GM19468 (cell line): ENCODE measurements at regions not wholly inside any gene's neighbourhood (a gene's known extent, or its start where the extent isn't known, plus 50 kb on each side); places are given as distances from the start of the nearest gene placed in this dataset.
"Not testable (repeated sequence)": the region's sequence is repeated elsewhere in the genome, so short reads cannot be mapped to it uniquely, and the experiment has no call there.

ENCODE experiments used
- ATAC-seq: cut with Tn5 transposase; IDR thresholded peaks from one replicate; pipeline ENCODE4 v1.9.1; 2021; ENCODE audit warnings: mild to moderate bottlenecking, moderate library complexity, moderate number of reproducible peaks; ENCODE audit not compliant: unreplicated experiment; ENCODE audit errors: extremely low read depth

DNA sequence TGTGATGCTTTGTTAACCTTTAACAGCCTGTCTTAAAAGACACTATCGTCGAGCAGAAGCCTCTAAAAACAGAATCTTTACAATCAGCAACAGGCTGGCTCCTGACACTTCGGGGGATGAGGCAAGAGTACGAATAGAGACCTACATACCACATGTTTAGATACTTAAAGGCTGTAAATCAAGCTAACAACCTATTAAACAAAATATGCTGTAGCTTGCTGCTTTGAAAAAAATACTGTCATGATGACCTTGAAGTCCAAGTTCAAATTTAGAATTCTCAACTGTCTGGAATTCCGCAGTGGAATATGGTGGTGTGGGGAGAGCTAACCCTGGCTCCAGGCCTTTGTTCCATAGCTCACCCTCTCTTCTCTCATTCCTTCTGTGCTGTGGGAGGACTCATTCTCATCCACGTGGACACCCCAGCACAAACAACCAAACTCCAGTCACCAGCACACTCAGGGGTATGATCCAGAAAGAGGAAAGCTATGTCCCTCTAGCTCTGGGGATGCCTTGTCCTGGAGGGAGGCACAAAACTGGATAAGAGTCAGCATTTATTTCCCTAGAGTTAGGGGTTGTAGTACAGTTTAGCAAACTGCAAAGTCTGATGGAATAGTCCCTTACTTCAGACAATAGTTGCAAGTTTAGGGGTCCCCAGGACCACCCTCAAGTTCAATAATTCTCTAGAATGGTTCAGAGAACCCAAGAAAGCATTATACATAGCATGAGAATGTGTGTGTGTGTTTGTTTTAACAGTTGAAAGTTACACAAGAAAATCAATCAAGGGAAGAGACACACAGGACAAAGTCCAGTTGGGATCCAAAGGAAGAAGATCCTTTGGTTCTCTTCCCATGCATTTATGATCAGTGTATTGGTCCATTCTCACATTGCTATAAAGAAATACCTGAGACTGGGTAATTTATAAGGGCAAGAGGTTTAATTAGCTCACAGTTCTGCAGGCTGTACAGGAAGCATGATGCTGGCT lies 196.1 kb upstream of the SVIL start:
- ATAC-seq = no peak

DNA sequence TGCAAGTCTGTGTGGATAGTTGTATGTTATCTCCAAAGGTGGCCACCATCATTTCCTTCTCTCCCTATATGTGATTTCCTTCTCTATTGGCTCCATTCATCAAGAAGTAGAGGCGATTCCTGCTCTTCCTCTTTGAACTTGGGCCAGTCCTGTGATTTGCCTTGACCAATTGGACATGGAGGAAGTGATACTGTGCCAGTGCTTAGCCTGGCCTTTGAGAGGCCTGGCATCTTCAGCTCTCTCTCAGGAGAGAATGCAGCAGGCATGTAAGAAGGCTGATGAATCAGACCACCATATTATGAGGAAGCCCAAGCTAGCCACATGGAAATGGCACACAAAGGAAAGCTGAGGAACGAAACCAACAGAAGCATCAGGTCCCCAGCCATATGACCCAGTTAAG lies 195.0 kb upstream of the SVIL start:
- no peak for ATAC-seq

DNA sequence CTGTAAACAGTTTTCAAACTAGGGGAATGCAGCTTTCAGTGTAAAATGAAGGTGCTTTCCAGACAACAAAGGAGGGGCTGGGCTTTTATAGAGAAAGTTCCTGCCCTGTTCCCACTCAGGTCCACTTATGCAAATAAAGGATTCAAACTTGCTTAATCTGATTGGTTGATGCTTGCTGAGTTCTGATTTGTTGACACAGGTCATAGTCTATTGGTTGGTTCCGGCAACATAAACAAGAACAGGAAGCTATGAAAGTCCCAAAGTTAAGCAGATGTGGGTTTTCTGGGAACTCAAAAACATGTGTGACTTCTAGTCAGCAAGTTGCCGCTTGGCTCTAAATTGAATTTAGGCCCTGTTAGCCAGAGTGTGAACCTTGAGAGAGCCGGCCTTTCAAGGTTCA lies 194.2 kb upstream of the SVIL start:
- ATAC-seq = no peak

DNA sequence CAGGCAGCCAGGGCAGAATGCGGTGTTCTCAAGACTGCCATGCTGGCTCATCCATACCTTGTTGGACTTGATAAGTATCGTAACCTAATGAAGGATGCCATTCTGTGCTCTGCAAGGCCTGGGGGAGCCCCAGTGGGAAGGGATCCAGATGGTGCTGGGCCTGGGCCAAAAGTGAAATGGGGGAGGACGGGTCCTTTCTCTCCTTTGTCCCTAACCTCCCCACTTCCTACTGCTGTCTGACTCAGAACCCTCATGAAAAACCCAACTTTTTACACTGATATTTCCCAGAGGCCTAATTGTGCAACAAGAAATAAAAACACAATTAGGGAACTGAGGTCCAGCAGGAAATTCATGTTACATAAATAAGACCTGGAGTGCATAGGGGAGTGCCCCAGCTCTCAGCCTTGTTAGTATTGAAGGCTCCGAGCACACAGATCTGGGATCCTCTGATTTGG lies 193.7 kb upstream of the SVIL start:
- no peak for ATAC-seq

- ATAC-seq = no peak
Observed at GRCh38 chr10:29827512-29827911, 192.7 kb upstream of the SVIL start.

DNA sequence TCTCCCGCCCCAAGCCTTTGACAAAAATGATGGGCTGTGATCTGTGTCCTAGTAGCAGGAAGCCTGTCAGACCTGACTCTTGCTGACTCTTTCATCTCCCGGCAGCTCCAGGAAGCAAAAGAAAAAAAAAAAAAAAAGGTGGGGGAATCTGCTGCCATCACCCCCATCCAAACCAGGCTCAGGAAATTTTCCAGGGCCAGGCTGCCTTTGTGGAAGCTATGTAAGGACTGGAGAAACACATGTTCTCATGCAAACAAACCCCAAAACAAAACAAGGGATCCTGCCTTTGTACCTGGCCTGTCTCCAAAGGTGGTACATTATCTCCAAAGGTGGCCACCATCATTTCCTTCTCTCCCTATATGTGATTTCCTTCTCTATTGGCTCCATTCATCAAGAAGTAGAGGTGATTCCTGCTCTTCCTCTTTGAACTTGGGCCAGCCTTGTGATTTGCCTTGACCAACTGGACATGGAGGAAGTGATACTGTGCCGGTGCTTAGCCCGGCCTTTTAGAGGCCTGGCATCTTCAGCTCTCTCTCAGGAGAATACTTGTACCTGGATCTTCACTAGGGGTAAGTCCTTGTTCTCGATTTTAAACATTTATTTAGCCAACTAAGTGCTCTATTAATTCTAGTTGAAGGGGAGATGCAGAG lies 192.2 kb upstream of the SVIL start:
- ATAC-seq = no peak

DNA sequence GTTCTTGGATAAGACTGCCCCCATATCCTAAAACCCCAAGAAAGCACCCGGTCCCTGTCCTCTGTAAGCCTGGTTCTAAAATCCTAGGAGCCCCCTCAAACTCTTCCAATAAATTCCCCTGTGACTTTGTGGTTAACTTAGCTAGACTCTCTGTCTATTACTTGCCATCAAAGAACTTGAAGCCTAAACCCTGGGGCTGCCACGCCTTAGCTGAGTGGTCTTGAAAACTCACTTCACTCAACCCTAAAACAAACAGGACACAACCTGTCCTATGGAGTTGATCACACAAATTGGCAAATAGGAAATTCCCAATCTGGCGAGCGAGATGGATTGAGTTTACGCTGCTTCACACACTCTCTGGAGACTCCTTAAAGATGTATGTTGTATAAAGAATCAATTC lies 191.4 kb upstream of the SVIL start:
- no peak for ATAC-seq

DNA sequence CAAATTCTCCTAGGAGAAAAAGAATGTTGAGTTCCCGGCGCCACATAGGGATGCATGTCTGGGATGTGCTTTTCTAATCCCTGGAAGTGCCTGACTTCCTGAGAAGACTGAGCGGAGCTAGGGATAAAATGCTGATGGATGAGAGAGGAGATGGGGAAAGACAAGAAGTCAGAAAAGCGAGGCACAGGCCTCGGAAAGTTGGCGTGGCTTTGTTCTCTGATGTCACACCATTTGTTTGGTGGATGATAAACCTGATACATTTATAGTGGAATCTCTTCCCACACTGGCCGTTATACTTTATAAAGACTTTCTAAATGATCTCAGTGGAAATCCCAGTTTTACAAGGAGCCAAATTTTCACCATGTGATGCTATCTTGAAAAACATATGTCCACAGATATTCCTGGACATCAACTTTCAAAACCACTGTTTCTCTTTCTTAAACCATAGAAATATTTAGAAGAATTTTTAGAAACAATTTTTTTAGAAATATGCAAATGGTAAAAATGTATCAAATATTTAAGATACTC lies 188.8 kb upstream of the SVIL start:
- no peak for ATAC-seq

DNA sequence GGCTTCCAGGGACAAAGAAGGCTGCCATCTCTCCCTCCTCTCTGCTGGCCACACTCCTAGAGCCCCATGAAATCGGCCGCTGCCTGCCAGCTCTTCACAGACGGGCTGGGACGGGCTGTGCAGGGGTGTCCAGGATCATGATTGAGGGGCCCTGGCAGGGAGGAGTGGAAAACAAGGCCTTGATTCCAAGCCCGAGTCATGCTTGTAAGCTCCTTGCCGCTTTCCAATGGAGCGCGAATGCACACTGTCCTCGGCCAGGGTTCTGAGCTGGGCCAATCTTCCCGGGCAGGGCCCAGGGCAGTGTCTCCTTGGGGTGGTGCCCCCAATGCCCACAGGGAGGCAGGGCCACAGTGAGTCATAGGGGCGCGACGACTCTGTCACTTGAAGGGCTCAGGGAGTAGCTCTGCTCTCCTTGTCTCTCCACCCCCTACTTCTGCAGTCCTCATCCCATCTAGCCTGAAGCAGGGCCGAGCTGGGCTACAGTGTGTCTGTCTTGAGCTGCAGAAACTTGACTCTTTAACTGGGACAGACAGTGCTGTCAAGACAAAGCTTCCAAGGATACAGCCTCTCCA lies 186.2 kb upstream of the SVIL start:
- no peak for ATAC-seq

DNA sequence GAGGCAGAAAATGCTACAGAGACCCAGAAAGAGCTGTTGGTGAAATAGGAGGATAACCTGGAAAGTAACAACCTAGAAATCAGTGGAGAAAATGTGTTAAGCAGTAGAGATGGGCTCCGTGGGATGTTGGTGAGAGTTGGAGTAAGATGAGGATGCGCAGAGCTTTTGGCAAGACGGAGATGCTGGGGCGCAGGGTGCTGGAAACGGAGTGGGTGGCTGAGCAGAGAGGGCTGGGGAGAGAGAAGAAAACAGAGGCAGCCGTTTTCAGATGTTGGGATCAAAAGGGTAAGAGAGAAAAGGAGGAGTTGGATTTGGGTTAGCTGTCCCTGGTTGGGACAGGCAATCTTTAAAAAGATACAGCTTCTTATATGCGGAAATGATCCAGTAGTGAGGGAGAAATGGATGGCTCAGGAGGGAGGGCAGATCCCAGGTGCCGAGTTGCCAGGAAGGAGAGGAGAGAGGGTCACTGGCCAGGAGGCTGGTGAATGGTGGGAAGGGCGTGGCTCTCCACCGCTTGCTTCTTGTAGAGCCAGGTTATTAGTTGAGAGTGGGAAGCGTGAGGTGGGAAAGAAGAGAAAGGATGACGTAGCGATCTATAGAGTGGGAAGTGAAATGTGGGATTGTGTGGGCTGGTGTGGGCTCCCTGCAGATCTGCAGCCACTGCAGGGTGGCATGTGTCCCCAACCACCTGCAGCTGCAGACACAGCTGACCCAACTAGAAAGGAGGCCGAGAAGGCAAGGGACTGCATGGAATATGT lies 182.2 kb upstream of the SVIL start:
- ATAC-seq = no peak

DNA sequence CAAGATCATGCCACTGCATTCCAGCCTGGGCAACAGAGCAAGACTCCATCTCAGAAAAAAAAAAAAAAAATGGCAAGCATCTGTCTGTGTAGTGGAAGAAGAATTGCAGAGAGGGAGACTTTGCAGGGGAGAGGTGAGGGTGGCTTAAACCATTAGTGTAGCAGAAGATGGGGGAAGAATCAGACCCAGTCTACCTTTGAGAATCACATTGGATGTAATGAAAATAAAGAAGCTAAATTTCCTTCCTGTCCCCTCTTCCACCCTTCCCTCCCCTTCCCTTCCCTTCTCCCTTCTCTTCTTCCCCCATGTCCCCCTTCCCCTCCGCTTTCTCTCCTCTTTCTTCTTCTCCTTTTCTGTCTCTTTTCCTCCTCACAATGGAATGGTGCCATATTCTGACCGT lies 180.8 kb upstream of the SVIL start:
- no peak for ATAC-seq

- ATAC-seq = no peak
Observed at GRCh38 chr10:29811751-29812427, 177.1 kb upstream of the SVIL start.

DNA sequence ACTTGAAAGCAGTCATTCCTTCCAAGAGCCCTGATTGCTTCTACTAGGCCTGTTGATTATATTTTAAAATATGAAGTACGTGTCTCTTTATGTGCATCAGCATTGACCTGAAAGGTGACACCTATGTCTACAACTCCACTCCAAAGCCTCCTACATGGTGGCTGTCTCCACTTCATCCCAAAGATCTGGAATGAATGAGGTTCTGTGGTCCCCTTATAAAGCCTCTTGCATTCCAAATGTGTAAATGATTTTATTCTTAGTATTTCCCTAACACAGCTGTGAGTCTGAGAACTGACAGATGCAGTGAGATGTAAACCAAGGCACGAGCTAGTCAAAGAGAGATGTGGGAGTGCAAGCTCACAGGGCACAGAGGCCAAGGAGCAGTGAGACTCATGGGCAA lies 176.0 kb upstream of the SVIL start:
- no peak for ATAC-seq

GRCh38 chr10:29810231-29810630 lies 175.5 kb upstream of the SVIL start:
- ATAC-seq = not testable (repeated sequence)

GRCh38 chr10:29809383-29809782 lies 174.6 kb upstream of the SVIL start:
- ATAC-seq = no peak

GRCh38 chr10:29807163-29807806 lies 172.5 kb upstream of the SVIL start:
- ATAC-seq = no peak

DNA sequence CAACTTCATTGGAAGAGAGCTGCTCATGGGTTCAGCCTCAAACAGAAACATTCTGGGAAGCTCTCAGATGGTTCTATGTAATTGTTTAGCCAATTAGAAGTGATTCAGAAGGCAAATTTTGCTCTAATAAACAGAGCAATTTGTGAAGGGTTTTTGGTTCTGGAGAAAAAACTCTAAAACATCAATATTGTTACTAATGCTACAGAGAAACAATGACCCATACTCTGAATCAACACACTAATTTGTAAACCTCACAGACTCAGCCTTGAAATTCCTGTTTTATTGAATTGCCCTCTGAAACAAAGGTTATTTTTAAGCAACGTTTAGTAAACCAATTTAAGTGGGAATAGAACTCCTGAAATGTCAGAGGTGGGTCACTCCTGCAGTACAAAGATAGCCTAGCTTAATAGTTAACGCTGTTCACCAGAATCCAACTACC lies 171.6 kb upstream of the SVIL start:
- no peak for ATAC-seq

- ATAC-seq = no peak
Observed at GRCh38 chr10:29805134-29805723, 170.5 kb upstream of the SVIL start.
